ENCODE measurements at regions not wholly inside any gene's neighbourhood (a gene's known extent, or its start where the extent isn't known, plus 50 kb on each side); places are given as distances from the start of the nearest gene placed in this dataset.

GRCh38 chr13:20351281-20352022 lies 119.3 kb upstream of the GJB6 start:
- no peak overlapping the region for H3K4me3 ChIP-seq (ENCODE audit: low read depth, low read length)
- ChIA-PET POLR2A (no interaction called here), CTCF (no interaction called here)
- no peaks in the 10 kb centered on the region for H3K27me3 ChIP-seq (ENCODE audit: control insufficient read depth, insufficient read depth, low read length)
- peak; percentile 26 for DNase-seq (ENCODE audit: low read depth, low spot score)
- H3K27ac ChIP-seq (ENCODE audit: low read depth, low read length): no peak overlapping the region
- TF ChIP-seq CTCF (IDR thresholded peaks at IDR 0.05; ENCODE audit: low read depth, low read length): no peak
- H3K9me3 ChIP-seq (ENCODE audit: control insufficient read depth, insufficient read depth, low read length): no peaks in the 10 kb centered on the region; the same call in 1 of the 2 replicates

- CTCF ChIA-PET: no interaction called here
- no peak for DNase-seq (ENCODE audit: low read depth, low spot score)
- POLR2A ChIA-PET: no interaction called here
Observed at GRCh38 chr13:20350819-20351218, 118.7 kb upstream of the GJB6 start.

GRCh38 chr13:20350382-20350763 lies 118.3 kb upstream of the GJB6 start:
- ChIA-PET CTCF (no interaction called here), POLR2A (no interaction called here)
- DNase-seq (ENCODE audit: low read depth, low spot score): no peak
- no peak for TF ChIP-seq CTCF (IDR thresholded peaks at IDR 0.05; ENCODE audit: low read depth, low read length)
- Histone ChIP-seq H3K27me3 (ENCODE audit: control insufficient read depth, insufficient read depth, low read length) (peaks cover 6% of the 10 kb centered on the region), H3K4me3 (ENCODE audit: low read depth, low read length) (no peak overlapping the region), H3K9me3 (ENCODE audit: control insufficient read depth, insufficient read depth, low read length) (no peaks in the 10 kb centered on the region; the same call in 1 of the 2 replicates), H3K27ac (ENCODE audit: low read depth, low read length) (no peak overlapping the region)

More at GRCh38 chr13:20350819-20351218, 118.7 kb upstream of the GJB6 start:
- Histone ChIP-seq H3K27me3 (ENCODE audit: control insufficient read depth, insufficient read depth, low read length) (peaks cover 3% of the 10 kb centered on the region), H3K27ac (ENCODE audit: low read depth, low read length) (no peak overlapping the region), H3K4me3 (ENCODE audit: low read depth, low read length) (no peak overlapping the region), H3K9me3 (ENCODE audit: control insufficient read depth, insufficient read depth, low read length) (no peaks in the 10 kb centered on the region; the same call in 1 of the 2 replicates)
- TF ChIP-seq CTCF (IDR thresholded peaks at IDR 0.05; ENCODE audit: low read depth, low read length): no peak

GRCh38 chr13:20349564-20350381 lies 117.7 kb upstream of the GJB6 start:
- H3K4me3 ChIP-seq (ENCODE audit: low read depth, low read length): no peak overlapping the region
- TF ChIP-seq CTCF (IDR thresholded peaks at IDR 0.05; ENCODE audit: low read depth, low read length): no peak
- POLR2A ChIA-PET: no interaction called here
- DNase-seq (ENCODE audit: low read depth, low spot score): no peak
- H3K27me3 ChIP-seq (ENCODE audit: control insufficient read depth, insufficient read depth, low read length): peaks cover 7% of the 10 kb centered on the region
- no peak overlapping the region for H3K27ac ChIP-seq (ENCODE audit: low read depth, low read length)
- no peaks in the 10 kb centered on the region; the same call in 1 of the 2 replicates for H3K9me3 ChIP-seq (ENCODE audit: control insufficient read depth, insufficient read depth, low read length)
- CTCF ChIA-PET: no interaction called here

Measured in AG04450 (cell line).